Neural cell (in vitro differentiated cells): ENCODE measurements at regions not wholly inside any gene's neighbourhood (a gene's known extent, or its start where the extent isn't known, plus 50 kb on each side); places are given as distances from the start of the nearest gene placed in this dataset.

Experiments
- CTCF ChIP-seq: fragments of 450-650 bp; IDR thresholded peaks from 2 replicates; pipeline ENCODE4 v1.5.1; 2014; ENCODE audit warnings: antibody characterized with exemption, mild to moderate bottlenecking, moderate library complexity; ENCODE audit not compliant: poor library complexity, severe bottlenecking
- EP300 ChIP-seq: fragments of 450-650 bp; conservative IDR thresholded peaks from 2 replicates; pipeline ENCODE4 v1.6.1; 2014; ENCODE audit warnings: antibody characterized with exemption, mild to moderate bottlenecking, moderate library complexity; ENCODE audit not compliant: poor library complexity, severe bottlenecking
- POLR2AphosphoS5 ChIP-seq: IDR thresholded peaks from 2 replicates; pipeline ENCODE4 v1.6.1; 2012
- SMC3 ChIP-seq: fragments of 450-650 bp; conservative IDR thresholded peaks from 2 replicates; pipeline ENCODE4 v1.6.1; 2014; ENCODE audit warnings: antibody characterized with exemption, mild to moderate bottlenecking, moderate library complexity; ENCODE audit not compliant: poor library complexity

GRCh38 chr19:30225676-30226463, 146.3 kb upstream of the ZNF536 start:
- TF ChIP-seq CTCF = no peak
- TF ChIP-seq POLR2AphosphoS5 = no peak
- TF ChIP-seq SMC3 = no peak
- no peak for TF ChIP-seq EP300
